Hepatocyte (in vitro differentiated cells): ENCODE measurements at regions not wholly inside any gene's neighbourhood (a gene's known extent, or its start where the extent isn't known, plus 50 kb on each side); places are given as distances from the start of the nearest gene placed in this dataset.
"Not testable (repeated sequence)": the region's sequence is repeated elsewhere in the genome, so short reads cannot be mapped to it uniquely, and the experiment has no call there.

Experiments
- DNase-seq: peaks from one replicate; pipeline ENCODE4 v3.0.0-alpha.2; 2016; ENCODE audit warnings: low spot score
- H2AFZ ChIP-seq: fragments of 200-600 bp; sonication (generic); 2 replicates; pipeline ENCODE4 v1.6.0; 2016; ENCODE audit warnings: antibody characterized with exemption, mild to moderate bottlenecking
- H3K27ac ChIP-seq: fragments of 200-600 bp; sonication (generic); 2 replicates; pipeline ENCODE4 v1.5.1; 2016; ENCODE audit warnings: mild to moderate bottlenecking
- H3K27me3 ChIP-seq: fragments of 200-600 bp; sonication (generic); 2 replicates; pipeline ENCODE4 v1.6.1; 2016
- H3K36me3 ChIP-seq: fragments of 200-600 bp; sonication (generic); replicated peaks from 2 replicates; pipeline ENCODE4 v1.5.1; 2016; ENCODE audit warnings: low read depth; ENCODE audit not compliant: insufficient read depth
- H3K4me1 ChIP-seq: fragments of 200-600 bp; sonication (generic); 2 replicates; pipeline ENCODE4 v1.5.1; 2016; ENCODE audit warnings: mild to moderate bottlenecking, moderate library complexity; ENCODE audit not compliant: insufficient read depth
- H3K4me2 ChIP-seq: fragments of 200-600 bp; sonication (generic); 2 replicates; pipeline ENCODE4 v1.6.0; 2016
- H3K4me3 ChIP-seq: fragments of 200-600 bp; sonication (generic); 2 replicates; pipeline ENCODE4 v1.5.1; 2016; ENCODE audit warnings: mild to moderate bottlenecking
- H3K79me2 ChIP-seq: fragments of 200-600 bp; sonication (generic); 2 replicates; pipeline ENCODE4 v1.6.0; 2017; ENCODE audit warnings: mild to moderate bottlenecking
- H3K9me2 ChIP-seq: fragments of 200-600 bp; sonication (generic); replicated peaks from 2 replicates; pipeline ENCODE4 v1.6.0; 2017; ENCODE audit warnings: mild to moderate bottlenecking; ENCODE audit not compliant: insufficient read depth
- H3K9me3 ChIP-seq: fragments of 200-600 bp; sonication (generic); 2 replicates; pipeline ENCODE4 v1.5.1; 2016; ENCODE audit warnings: low read depth, mild to moderate bottlenecking
- H4K20me1 ChIP-seq: fragments of 200-600 bp; sonication (generic); 2 replicates; pipeline ENCODE4 v1.6.0; 2016; ENCODE audit warnings: mild to moderate bottlenecking; ENCODE audit not compliant: insufficient read depth, poor library complexity, severe bottlenecking
- CTCF ChIP-seq: fragments of 200-600 bp; sonication (generic); IDR thresholded peaks from 2 replicates; pipeline ENCODE4 v1.5.1; 2016; ENCODE audit warnings: antibody characterized with exemption, mild to moderate bottlenecking; ENCODE audit not compliant: poor library complexity
- EZH2 ChIP-seq: fragments of 200-600 bp; sonication (generic); IDR thresholded peaks from 2 replicates; pipeline ENCODE4 v1.6.1; 2016; ENCODE audit warnings: antibody characterized with exemption, mild to moderate bottlenecking, borderline replicate concordance
- EZH2phosphoT487 ChIP-seq: fragments of 200-600 bp; sonication (generic); IDR thresholded peaks from one replicate; pipeline ENCODE4 v1.6.1; 2018; ENCODE audit warnings: antibody characterized with exemption, mild to moderate bottlenecking, low read depth, moderate library complexity; ENCODE audit not compliant: unreplicated experiment, severe bottlenecking
- WGBS: methylation state at CpG from one replicate; pipeline ENCODE4 v1.1.6; 2016; ENCODE audit warnings: low lambda C conversion rate; ENCODE audit errors: missing lambda C conversion rate; 5-methylcytosine and 5-hydroxymethylcytosine counted together

GRCh38 chr2:163970058-163970813 lies 234.4 kb upstream of the FIGN start:
- Histone ChIP-seq H3K79me2 (no peaks in the 10 kb centered on the region), H3K27ac (no peak overlapping the region), H3K4me2 (no peak overlapping the region), H3K4me3 (no peak overlapping the region), H3K9me2 (no peaks in the 10 kb centered on the region), H3K36me3 (no peaks in the 10 kb centered on the region), H3K27me3 (no peaks in the 10 kb centered on the region), H3K9me3 (no peaks in the 10 kb centered on the region), H2AFZ (no peak overlapping the region), H4K20me1 (no peaks in the 10 kb centered on the region), H3K4me1 (no peaks in the 10 kb centered on the region)
- TF ChIP-seq EZH2phosphoT487 (no peak), CTCF (no peak), EZH2 (no peak)
- no peak for DNase-seq
- 80% methylated on average over 4 of the region's 4 CpGs for WGBS

- H3K4me1 ChIP-seq, DNase-seq, H3K9me2 ChIP-seq, H3K27ac ChIP-seq, H3K4me2 ChIP-seq, H2AFZ ChIP-seq, H3K9me3 ChIP-seq, H3K4me3 ChIP-seq, H3K27me3 ChIP-seq, H3K36me3 ChIP-seq, H4K20me1 ChIP-seq, H3K79me2 ChIP-seq: not testable (repeated sequence)
- WGBS = 95% methylated on average over 6 of the region's 6 CpGs
These were observed 228.5 kb upstream of the FIGN start for GRCh38 chr2:163964278-163964677.

GRCh38 chr2:163953390-163953907 lies 217.6 kb upstream of the FIGN start:
- no peak overlapping the region for H3K27ac ChIP-seq
- WGBS = 96% methylated on average over 5 of the region's 5 CpGs
- no peaks in the 10 kb centered on the region for H3K9me2 ChIP-seq
- H4K20me1 ChIP-seq = no peaks in the 10 kb centered on the region
- no peak overlapping the region for H3K4me2 ChIP-seq
- no peak for TF ChIP-seq EZH2phosphoT487
- TF ChIP-seq EZH2 = no peak
- no peak for TF ChIP-seq CTCF
- no peaks in the 10 kb centered on the region for H3K79me2 ChIP-seq
- H3K36me3 ChIP-seq = no peaks in the 10 kb centered on the region
- no peak overlapping the region for H3K4me3 ChIP-seq
- H3K4me1 ChIP-seq = no peaks in the 10 kb centered on the region
- DNase-seq = no peak
- H3K9me3 ChIP-seq = no peaks in the 10 kb centered on the region
- no peaks in the 10 kb centered on the region for H3K27me3 ChIP-seq
- no peak overlapping the region for H2AFZ ChIP-seq

GRCh38 chr2:163951312-163951711 lies 215.5 kb upstream of the FIGN start:
- DNase-seq = no peak
- H3K4me3 ChIP-seq = no peak overlapping the region
- H2AFZ ChIP-seq = no peak overlapping the region
- no peaks in the 10 kb centered on the region for H3K79me2 ChIP-seq
- no peak overlapping the region for H3K27ac ChIP-seq
- no peaks in the 10 kb centered on the region for H3K9me2 ChIP-seq
- no peaks in the 10 kb centered on the region for H3K4me1 ChIP-seq
- H3K4me2 ChIP-seq = no peak overlapping the region
- TF ChIP-seq CTCF (no peak), EZH2phosphoT487 (no peak), EZH2 (no peak)
- H3K27me3 ChIP-seq = no peaks in the 10 kb centered on the region
- H4K20me1 ChIP-seq = no peaks in the 10 kb centered on the region
- H3K9me3 ChIP-seq = no peaks in the 10 kb centered on the region
- no peaks in the 10 kb centered on the region for H3K36me3 ChIP-seq
